H9 (cell line): ENCODE measurements at regions not wholly inside any gene's neighbourhood (a gene's known extent, or its start where the extent isn't known, plus 50 kb on each side); places are given as distances from the start of the nearest gene placed in this dataset.
A peak's percentile ranks its signal among the peaks of the same experiment; 100 is the strongest.

Source experiments
- DNase-seq: peaks from one replicate; pipeline ENCODE4 v3.0.0-alpha.2; 2017
- H2AFZ ChIP-seq: one replicate; pipeline ENCODE4 v1.6.1; 2013; ENCODE audit warnings: mild to moderate bottlenecking, low read length, control low read depth, moderate library complexity
- H2AK5ac ChIP-seq: 2 replicates; pipeline ENCODE4 v1.6.1; 2013; ENCODE audit warnings: low read length, control low read depth, mixed read lengths; ENCODE audit not compliant: insufficient read length
- H2BK120ac ChIP-seq: one replicate; pipeline ENCODE4 v1.6.1; 2013; ENCODE audit warnings: low read depth, mild to moderate bottlenecking, low read length, control low read depth, inconsistent platforms; ENCODE audit not compliant: poor library complexity, severe bottlenecking
- H2BK12ac ChIP-seq: 2 replicates; pipeline ENCODE4 v1.6.1; 2013; ENCODE audit warnings: low read length, control low read depth, mixed read lengths, low read depth; ENCODE audit not compliant: insufficient read length
- H2BK15ac ChIP-seq: 2 replicates; pipeline ENCODE4 v1.6.1; 2013; ENCODE audit warnings: low read depth, low read length, control low read depth
- H2BK20ac ChIP-seq: one replicate; pipeline ENCODE4 v1.6.1; 2013; ENCODE audit warnings: low read depth, mild to moderate bottlenecking, low read length, control low read depth, inconsistent platforms; ENCODE audit not compliant: poor library complexity, severe bottlenecking
- H2BK5ac ChIP-seq: 2 replicates; pipeline ENCODE4 v1.6.1; 2013; ENCODE audit warnings: low read length, control low read depth, mixed read lengths; ENCODE audit not compliant: insufficient read length
- H3K14ac ChIP-seq: 2 replicates; pipeline ENCODE4 v1.6.1; 2013; ENCODE audit warnings: low read length, control low read depth; ENCODE audit not compliant: insufficient read depth
- H3K18ac ChIP-seq: 2 replicates; pipeline ENCODE4 v1.6.1; 2013; ENCODE audit warnings: low read depth, mild to moderate bottlenecking, mixed read lengths, low read length, control low read depth; ENCODE audit not compliant: insufficient read length
- H3K23ac ChIP-seq: 2 replicates; pipeline ENCODE4 v1.6.1; 2013; ENCODE audit warnings: low read length, control low read depth, mixed read lengths, low read depth; ENCODE audit not compliant: insufficient read length
- H3K23me2 ChIP-seq: 2 replicates; pipeline ENCODE4 v1.6.1; 2013; ENCODE audit warnings: low read depth, mild to moderate bottlenecking, mixed read lengths, low read length, control low read depth; ENCODE audit not compliant: insufficient read length, poor library complexity, severe bottlenecking
- H3K27ac ChIP-seq: 2 replicates; pipeline ENCODE4 v1.5.1; 2013; ENCODE audit warnings: low read length, control low read depth, mixed read lengths, low read depth; ENCODE audit not compliant: insufficient read length
- H3K27me3 ChIP-seq: 2 replicates; pipeline ENCODE4 v1.6.1; 2013; ENCODE audit warnings: low read length, control low read depth, inconsistent platforms; ENCODE audit not compliant: insufficient read depth
- H3K4ac ChIP-seq: 2 replicates; pipeline ENCODE4 v1.6.1; 2013; ENCODE audit warnings: low read depth, mild to moderate bottlenecking, control low read depth, inconsistent platforms, low read length, moderate library complexity
- H3K4me1 ChIP-seq: 2 replicates; pipeline ENCODE4 v1.6.1; 2013; ENCODE audit warnings: low read length, control low read depth, inconsistent platforms; ENCODE audit not compliant: insufficient read depth
- H3K4me2 ChIP-seq: 2 replicates; pipeline ENCODE4 v1.6.1; 2013; ENCODE audit warnings: low read length, control low read depth, mixed read lengths; ENCODE audit not compliant: insufficient read length, insufficient read depth
- H3K56ac ChIP-seq: 2 replicates; pipeline ENCODE4 v1.6.1; 2013; ENCODE audit warnings: low read depth, mild to moderate bottlenecking, mixed read lengths, low read length, control low read depth; ENCODE audit not compliant: insufficient read length
- H3K79me1 ChIP-seq: 2 replicates; pipeline ENCODE4 v1.6.1; 2013; ENCODE audit warnings: low read depth, mild to moderate bottlenecking, moderate library complexity, low read length, control low read depth, inconsistent platforms; ENCODE audit not compliant: insufficient read depth, poor library complexity, severe bottlenecking
- H3K79me2 ChIP-seq: 2 replicates; pipeline ENCODE4 v1.6.1; 2013; ENCODE audit warnings: low read length, control low read depth, inconsistent platforms; ENCODE audit not compliant: insufficient read depth
- H3K9ac ChIP-seq: 2 replicates; pipeline ENCODE4 v1.6.1; 2013; ENCODE audit warnings: low read length, control low read depth, mixed read lengths; ENCODE audit not compliant: insufficient read length; ENCODE audit errors: extremely low read depth
- H3K9me3 ChIP-seq: one replicate; pipeline ENCODE4 v1.6.1; 2013; ENCODE audit warnings: low read depth, low read length, inconsistent platforms; ENCODE audit not compliant: control insufficient read depth
- H3T11ph ChIP-seq: one replicate; pipeline ENCODE4 v1.6.1; 2013; ENCODE audit warnings: mild to moderate bottlenecking, low read length, control low read depth, inconsistent platforms
- H4K20me1 ChIP-seq: one replicate; pipeline ENCODE4 v1.6.1; 2013; ENCODE audit not compliant: control insufficient read depth, insufficient read length, insufficient read depth
- H4K5ac ChIP-seq: 2 replicates; pipeline ENCODE4 v1.6.1; 2013; ENCODE audit warnings: low read depth, mild to moderate bottlenecking, mixed read lengths, low read length, control low read depth; ENCODE audit not compliant: insufficient read length
- H4K8ac ChIP-seq: replicated peaks from 2 replicates; pipeline ENCODE4 v1.6.1; 2013; ENCODE audit warnings: low read length, control low read depth, mixed read lengths, low read depth; ENCODE audit not compliant: insufficient read length
- H4K91ac ChIP-seq: 2 replicates; pipeline ENCODE4 v1.6.1; 2013; ENCODE audit warnings: low read depth, mild to moderate bottlenecking, moderate library complexity, mixed read lengths, low read length, control low read depth; ENCODE audit not compliant: insufficient read length
- H3K27ac Mint-ChIP-seq, 3 experiments: 2 replicates in 2 of 3; 3 replicates in 1 of 3; pipeline ENCODE4 v1.8.0; 2020 to 2021; ENCODE audit warnings: mixed read lengths in 3 of 3, mild to moderate bottlenecking in 1 of 3, moderate library complexity in 1 of 3
- H3K27me3 Mint-ChIP-seq: 2 replicates; pipeline ENCODE4 v1.8.0; 2021; ENCODE audit warnings: low read depth, mild to moderate bottlenecking, moderate library complexity, mixed read lengths
- H3K36me3 Mint-ChIP-seq, 3 experiments: 2 replicates in 2 of 3; 3 replicates in 1 of 3; pipeline ENCODE4 v1.8.0; 2020 to 2021; ENCODE audit warnings: low read depth in 3 of 3, mixed read lengths in 3 of 3; ENCODE audit not compliant: insufficient read depth in 1 of 3
- H3K4me1 Mint-ChIP-seq, 2 experiments: 2 replicates each; pipeline ENCODE4 v1.8.0; 2020; ENCODE audit warnings: mixed read lengths in 2 of 2
- H3K4me3 Mint-ChIP-seq, 2 experiments: 2 replicates in 1 of 2; 3 replicates in 1 of 2; pipeline ENCODE4 v1.8.0; 2020 to 2021; ENCODE audit warnings: mild to moderate bottlenecking in 2 of 2, mixed read lengths in 2 of 2, moderate library complexity in 1 of 2
- H3K9me3 Mint-ChIP-seq, 2 experiments: 2 replicates in 1 of 2; 3 replicates in 1 of 2; pipeline ENCODE4 v1.8.0; 2020; ENCODE audit warnings: mild to moderate bottlenecking in 2 of 2, mixed read lengths in 2 of 2, moderate library complexity in 1 of 2
- WGBS: extraction: QIAGEN DNeasy Blood & Tissue Kit; methylation state at CpG from one replicate; pipeline ENCODE4 v1.1.7; 2013; ENCODE audit warnings: missing lambda C conversion rate, low lambda C conversion rate, mixed read lengths; ENCODE audit not compliant: insufficient read length; ENCODE audit errors: extremely low coverage; 5-methylcytosine and 5-hydroxymethylcytosine counted together
- TF ChIP-seq, protein P1 (sequence below): fragments of 200-600 bp; sonication (generic); conservative IDR thresholded peaks from 3 replicates; pipeline ENCODE4 v1.8.0; 2021; ENCODE audit warnings: antibody characterized with exemption, mild to moderate bottlenecking

- Histone ChIP-seq H3K27ac (no peak overlapping the region), H2BK12ac (no peak overlapping the region), H2BK20ac (no peak overlapping the region), H3K4me1 (no peaks in the 10 kb centered on the region), H2BK15ac (no peak overlapping the region), H2BK5ac (no peak overlapping the region), H2AK5ac (no peak overlapping the region), H3K23ac (no peak overlapping the region), H3K9ac (no peak overlapping the region), H4K8ac (no peak overlapping the region), H4K20me1 (no peaks in the 10 kb centered on the region), H3K56ac (no peak overlapping the region), H3K27me3 (no peaks in the 10 kb centered on the region), H4K5ac (no peak overlapping the region), H4K91ac (no peak overlapping the region), H3K9me3 (no peaks in the 10 kb centered on the region), H3K18ac (no peak overlapping the region), H3K4ac (no peak overlapping the region), H3K4me2 (no peak overlapping the region), H3K23me2 (no peaks in the 10 kb centered on the region), H3T11ph (no peak overlapping the region), H2AFZ (no peak overlapping the region), H3K79me2 (no peaks in the 10 kb centered on the region), H2BK120ac (no peak overlapping the region), H3K79me1 (no peaks in the 10 kb centered on the region), H3K14ac (no peak overlapping the region)
- DNase-seq = no peak
- Mint-ChIP-seq H3K4me3 (no peak overlapping the region), H3K36me3 (no peaks in the 10 kb centered on the region; a peak in 1 of 7 replicates), H3K4me1 (peaks cover 15 to 18% of the 10 kb centered on the region in 2 experiments), H3K9me3 (peaks cover 0 to 3% of the 10 kb centered on the region in 2 experiments; a peak in 1 of 5 replicates), H3K27ac (no peak overlapping the region), H3K27me3 (no peaks in the 10 kb centered on the region)
- WGBS = no CpG with 5 or more reads among the region's 3 CpGs
- TF ChIP-seq, protein P1, sequence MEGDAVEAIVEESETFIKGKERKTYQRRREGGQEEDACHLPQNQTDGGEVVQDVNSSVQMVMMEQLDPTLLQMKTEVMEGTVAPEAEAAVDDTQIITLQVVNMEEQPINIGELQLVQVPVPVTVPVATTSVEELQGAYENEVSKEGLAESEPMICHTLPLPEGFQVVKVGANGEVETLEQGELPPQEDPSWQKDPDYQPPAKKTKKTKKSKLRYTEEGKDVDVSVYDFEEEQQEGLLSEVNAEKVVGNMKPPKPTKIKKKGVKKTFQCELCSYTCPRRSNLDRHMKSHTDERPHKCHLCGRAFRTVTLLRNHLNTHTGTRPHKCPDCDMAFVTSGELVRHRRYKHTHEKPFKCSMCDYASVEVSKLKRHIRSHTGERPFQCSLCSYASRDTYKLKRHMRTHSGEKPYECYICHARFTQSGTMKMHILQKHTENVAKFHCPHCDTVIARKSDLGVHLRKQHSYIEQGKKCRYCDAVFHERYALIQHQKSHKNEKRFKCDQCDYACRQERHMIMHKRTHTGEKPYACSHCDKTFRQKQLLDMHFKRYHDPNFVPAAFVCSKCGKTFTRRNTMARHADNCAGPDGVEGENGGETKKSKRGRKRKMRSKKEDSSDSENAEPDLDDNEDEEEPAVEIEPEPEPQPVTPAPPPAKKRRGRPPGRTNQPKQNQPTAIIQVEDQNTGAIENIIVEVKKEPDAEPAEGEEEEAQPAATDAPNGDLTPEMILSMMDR = peak; percentile 64
Observed at GRCh38 chr18:40292985-40293710, 1661.9 kb upstream of the PIK3C3 start.
